ENCODE measurements at regions not wholly inside any gene's neighbourhood (a gene's known extent, or its start where the extent isn't known, plus 50 kb on each side); places are given as distances from the start of the nearest gene placed in this dataset.

GRCh38 chr6:8860671-8861070 is 425.3 kb upstream of the SLC35B3 start:
- no peak overlapping the region for H3K4me3 ChIP-seq (replicated peaks in 1 of 3; ENCODE audit: insufficient read depth in 1 of 3, low read depth in 2 of 3, low read length in 3 of 3)
- no peak overlapping the region for H2AFZ ChIP-seq (ENCODE audit: low read length)
- ATAC-seq (no peak), FAIRE-seq (no peak), DNase-seq (ENCODE audit: low spot score) (no peak)
- no peaks in the 10 kb centered on the region for H3K4me1 ChIP-seq (ENCODE audit: insufficient read depth, low read length)
- ChIA-PET POLR2A (no interaction called here), CTCF (ENCODE audit: low intra/inter-chr PET ratio, low total read pairs) (no interaction called here)
- no peaks in the 10 kb centered on the region for H3K36me3 ChIP-seq (replicated peaks in 1 of 2; ENCODE audit: control insufficient read depth in 1 of 2, insufficient read depth in 2 of 2, low read length in 2 of 2)
- no peaks in the 10 kb centered on the region for H4K20me1 ChIP-seq (ENCODE audit: insufficient read depth, low read length)
- intact Hi-C loops (cut with micrococcal nuclease; ENCODE audit: unreplicated experiment) (no loop called here), in situ Hi-C loops (cut with HindIII; ENCODE audit: extremely low pct_ligation_motif_present, low pct_unique_long_range_greater_than_20kb) (no loop called here)
- no peaks in the 10 kb centered on the region for H3K27me3 ChIP-seq (ENCODE audit: control insufficient read depth in 1 of 2, insufficient read depth in 2 of 2, low read length in 2 of 2)
- H3K9me3 ChIP-seq (ENCODE audit: low read length), result no peaks in the 10 kb centered on the region
- no TSS peak for BruUV-seq (replicated peaks)
- H3K79me2 ChIP-seq (ENCODE audit: insufficient read depth, low read length), result no peaks in the 10 kb centered on the region
- no peak overlapping the region for H3K9ac ChIP-seq (ENCODE audit: insufficient read depth, low read depth, low read length)
- H3K27ac ChIP-seq (ENCODE audit: extremely low read length, insufficient read depth, low read length), result no peak overlapping the region
- TF ChIP-seq SRF (IDR thresholded peaks at IDR 0.05; ENCODE audit: low read depth, low read length), result no peak
- no peak for TF ChIP-seq ATM (IDR thresholded peaks at IDR 0.05; ENCODE audit: borderline replicate concordance)
- TF ChIP-seq ZNF34 (CRISPR knock-in tag; IDR thresholded peaks at IDR 0.05; ENCODE audit: borderline replicate concordance), result no peak
- TF ChIP-seq ZNF382 (CRISPR knock-in tag; IDR thresholded peaks at IDR 0.05; ENCODE audit: borderline replicate concordance), result no peak
- TF ChIP-seq GFI1 (CRISPR knock-in tag; IDR thresholded peaks at IDR 0.05; ENCODE audit: borderline replicate concordance), result no peak
- no peak for TF ChIP-seq ZNF615 (CRISPR knock-in tag; IDR thresholded peaks at IDR 0.05; ENCODE audit: borderline replicate concordance)
- no peak for TF ChIP-seq TBX3 (IDR thresholded peaks at IDR 0.05; ENCODE audit: borderline replicate concordance)
- no peak for TF ChIP-seq SALL2 (CRISPR knock-in tag; IDR thresholded peaks at IDR 0.05)
- TF ChIP-seq CERS6 (CRISPR knock-in tag; IDR thresholded peaks at IDR 0.05), result no peak
- TF ChIP-seq TCF12 (IDR thresholded peaks at IDR 0.05), result no peak
- no peak for TF ChIP-seq TCF12 (CRISPR knock-in tag; IDR thresholded peaks at IDR 0.05)
- no peak for TF ChIP-seq GPN1 (CRISPR knock-in tag; IDR thresholded peaks at IDR 0.05; ENCODE audit: borderline replicate concordance)
- no peak for TF ChIP-seq PTBP1 (IDR thresholded peaks at IDR 0.05; ENCODE audit: low read depth, low read length, poor library complexity, severe bottlenecking)
- no peak for TF ChIP-seq MAF1 (CRISPR knock-in tag; IDR thresholded peaks at IDR 0.05; ENCODE audit: borderline replicate concordance)
- no peak overlapping the region for H3K4me2 ChIP-seq (ENCODE audit: low read depth, low read length)

Measured in HepG2 (cell line).